ENCODE measurements at regions not wholly inside any gene's neighbourhood (a gene's known extent, or its start where the extent isn't known, plus 50 kb on each side); places are given as distances from the start of the nearest gene placed in this dataset.

- no peak for TF ChIP-seq CHD2 (IDR thresholded peaks at IDR 0.05; ENCODE audit: low read length, partially characterized antibody)
- no peak for TF ChIP-seq FOSL2 (IDR thresholded peaks at IDR 0.05; ENCODE audit: borderline replicate concordance, low read depth)
- TF ChIP-seq EZH2phosphoT487 (IDR thresholded peaks at IDR 0.05; ENCODE audit: borderline replicate concordance, low read depth) = no peak
- no peak for TF ChIP-seq FOXM1 (IDR thresholded peaks at IDR 0.05; ENCODE audit: low read depth)
- TF ChIP-seq RCOR1 (IDR thresholded peaks at IDR 0.05; ENCODE audit: low read length) = no peak
- TF ChIP-seq RFX5 (IDR thresholded peaks at IDR 0.05; ENCODE audit: low read length) = no peak
- H3K9me2 ChIP-seq = no peaks in the 10 kb centered on the region
- no peaks in the 10 kb centered on the region for H3K36me3 ChIP-seq (replicated peaks in 1 of 2; ENCODE audit: control insufficient read depth in 1 of 2, insufficient read depth in 2 of 2, low read length in 1 of 2)
- no peak overlapping the region for H3K4me2 ChIP-seq
- H3K9ac ChIP-seq = no peak overlapping the region
- no peak overlapping the region for H3K4me3 ChIP-seq (ENCODE audit: low read depth in 2 of 2, low read length in 1 of 2)
- H3K27ac ChIP-seq (ENCODE audit: low read depth in 2 of 2, low read length in 1 of 2) = no peak overlapping the region
- H3K27me3 ChIP-seq (ENCODE audit: insufficient read depth) = no peaks in the 10 kb centered on the region
- CTCF ChIA-PET = interaction anchor here (1.0 to 1.8 kb wide), 2 partner anchors 86 to 737 kb away, joined by 3 to 5 read pairs; no protein-coding TSS in a partner anchor
- POLR2A ChIA-PET = no interaction called here
- H2AFZ ChIP-seq (ENCODE audit: low read depth) = no peak overlapping the region
- no peaks in the 10 kb centered on the region for H3K9me3 ChIP-seq
- H3K4me1 ChIP-seq (ENCODE audit: control insufficient read depth in 1 of 2, insufficient read depth in 2 of 2, low read depth in 1 of 2, low read length in 1 of 2) = no peaks in the 10 kb centered on the region; a peak in 1 of 4 replicates
- H4K20me1 ChIP-seq (ENCODE audit: insufficient read depth) = no peaks in the 10 kb centered on the region
- H3K79me2 ChIP-seq (ENCODE audit: insufficient read depth) = no peaks in the 10 kb centered on the region
- no peak for DNase-seq
- no peaks in the 10 kb centered on the region for H3F3A ChIP-seq (replicated peaks; ENCODE audit: insufficient read depth)
Measured at GRCh38 chr4:19510993-19511392, 740.7 kb upstream of the SLIT2 start.

- DNase-seq = no peak
- no peaks in the 10 kb centered on the region for H3K27me3 ChIP-seq (ENCODE audit: insufficient read depth)
- no peaks in the 10 kb centered on the region for H3K9me2 ChIP-seq
- ChIA-PET POLR2A (no interaction called here), CTCF (interaction anchor here (1.2 kb wide), 1 partner anchor 740 kb away, joined by 5 read pairs; no protein-coding TSS in a partner anchor)
- no peak overlapping the region for H3K4me2 ChIP-seq
- H4K20me1 ChIP-seq (ENCODE audit: insufficient read depth) = no peaks in the 10 kb centered on the region
- H3K27ac ChIP-seq (ENCODE audit: low read depth in 2 of 2, low read length in 1 of 2) = no peak overlapping the region
- TF ChIP-seq FOXM1 (IDR thresholded peaks at IDR 0.05; ENCODE audit: low read depth) (no peak), FOXJ3 (CRISPR knock-in tag; IDR thresholded peaks at IDR 0.05) (no peak), POLR2AphosphoS5 (IDR thresholded peaks at IDR 0.05; ENCODE audit: low read depth, low read length) (no peak), USF1 (IDR thresholded peaks at IDR 0.05; ENCODE audit: borderline replicate concordance, low read depth) (no peak), FOSL2 (IDR thresholded peaks at IDR 0.05; ENCODE audit: borderline replicate concordance, low read depth) (no peak), RAD21 (IDR thresholded peaks at IDR 0.05; ENCODE audit: low read length) (no peak), EP300 (IDR thresholded peaks at IDR 0.05; ENCODE audit: borderline replicate concordance in 1 of 2, low read depth in 1 of 2, low read length in 1 of 2) (no peak), GABPA (IDR thresholded peaks at IDR 0.05; ENCODE audit: low read depth) (no peak)
- no peak overlapping the region for H3K9ac ChIP-seq
- 64% methylated on average over 4 of the region's 4 CpGs for WGBS (ENCODE audit: low lambda C conversion rate)
- H3F3A ChIP-seq (replicated peaks; ENCODE audit: insufficient read depth) = no peaks in the 10 kb centered on the region
- H3K36me3 ChIP-seq (replicated peaks in 1 of 2; ENCODE audit: control insufficient read depth in 1 of 2, insufficient read depth in 2 of 2, low read length in 1 of 2) = no peaks in the 10 kb centered on the region
- H3K4me1 ChIP-seq (ENCODE audit: control insufficient read depth in 1 of 2, insufficient read depth in 2 of 2, low read depth in 1 of 2, low read length in 1 of 2) = no peaks in the 10 kb centered on the region
- no peak overlapping the region for H3K4me3 ChIP-seq (ENCODE audit: low read depth in 2 of 2, low read length in 1 of 2)
- no peaks in the 10 kb centered on the region for H3K9me3 ChIP-seq
- no peaks in the 10 kb centered on the region for H3K79me2 ChIP-seq (ENCODE audit: insufficient read depth)
- H2AFZ ChIP-seq (ENCODE audit: low read depth) = no peak overlapping the region
Measured at GRCh38 chr4:19508442-19508841, 743.3 kb upstream of the SLIT2 start.

- H3K9ac ChIP-seq = no peak overlapping the region
- 0 out of 2 replicates have a peak, but pooled peaks cover 4% of the 10 kb centered on the region for H3K9me2 ChIP-seq
- H3K4me1 ChIP-seq (ENCODE audit: control insufficient read depth in 1 of 2, insufficient read depth in 2 of 2, low read depth in 1 of 2, low read length in 1 of 2) = no peaks in the 10 kb centered on the region
- H4K20me1 ChIP-seq (ENCODE audit: insufficient read depth) = no peaks in the 10 kb centered on the region
- no peak for DNase-seq
- no peaks in the 10 kb centered on the region for H3K36me3 ChIP-seq (replicated peaks in 1 of 2; ENCODE audit: control insufficient read depth in 1 of 2, insufficient read depth in 2 of 2, low read length in 1 of 2)
- ChIA-PET CTCF (no interaction called here), POLR2A (no interaction called here)
- H3K4me2 ChIP-seq = no peak overlapping the region
- H3K27me3 ChIP-seq (ENCODE audit: insufficient read depth) = no peaks in the 10 kb centered on the region
- H3K4me3 ChIP-seq (ENCODE audit: low read depth in 2 of 2, low read length in 1 of 2) = no peak overlapping the region
- H3K79me2 ChIP-seq (ENCODE audit: insufficient read depth) = no peaks in the 10 kb centered on the region
- H3K9me3 ChIP-seq = no peaks in the 10 kb centered on the region
- peaks cover 6% of the 10 kb centered on the region for H3F3A ChIP-seq (replicated peaks; ENCODE audit: insufficient read depth)
- H2AFZ ChIP-seq (ENCODE audit: low read depth) = no peak overlapping the region
- no peak overlapping the region for H3K27ac ChIP-seq (ENCODE audit: low read depth in 2 of 2, low read length in 1 of 2)
- no peak for TF ChIP-seq CHD2 (IDR thresholded peaks at IDR 0.05; ENCODE audit: low read length, partially characterized antibody)
- no peak for TF ChIP-seq MXI1 (IDR thresholded peaks at IDR 0.05; ENCODE audit: low read depth, low read length)
- TF ChIP-seq NFIC (IDR thresholded peaks at IDR 0.05; ENCODE audit: borderline replicate concordance) = no peak
- TF ChIP-seq USF1 (IDR thresholded peaks at IDR 0.05; ENCODE audit: borderline replicate concordance, low read depth) = no peak
- no peak for TF ChIP-seq EZH2phosphoT487 (IDR thresholded peaks at IDR 0.05; ENCODE audit: borderline replicate concordance, low read depth)
- TF ChIP-seq FOSL2 (IDR thresholded peaks at IDR 0.05; ENCODE audit: borderline replicate concordance, low read depth) = no peak
- no peak for TF ChIP-seq USF2 (IDR thresholded peaks at IDR 0.05; ENCODE audit: borderline replicate concordance, low read depth, low read length)
- TF ChIP-seq YY1 (IDR thresholded peaks at IDR 0.05; ENCODE audit: low read depth) = no peak
- TF ChIP-seq EP300 (IDR thresholded peaks at IDR 0.05; ENCODE audit: borderline replicate concordance in 1 of 2, low read depth in 1 of 2, low read length in 1 of 2) = no peak
- no peak for TF ChIP-seq RXRA (IDR thresholded peaks at IDR 0.05; ENCODE audit: borderline replicate concordance, low read depth)
- TF ChIP-seq ELF1 (IDR thresholded peaks at IDR 0.05) = no peak
- TF ChIP-seq NRF1 (IDR thresholded peaks at IDR 0.05; ENCODE audit: low read depth, low read length) = no peak
Measured at GRCh38 chr4:19497705-19498104, 754.0 kb upstream of the SLIT2 start.

All from SK-N-SH (cell line).